ENCODE measurements at regions not wholly inside any gene's neighbourhood (a gene's known extent, or its start where the extent isn't known, plus 50 kb on each side); places are given as distances from the start of the nearest gene placed in this dataset.

DNA sequence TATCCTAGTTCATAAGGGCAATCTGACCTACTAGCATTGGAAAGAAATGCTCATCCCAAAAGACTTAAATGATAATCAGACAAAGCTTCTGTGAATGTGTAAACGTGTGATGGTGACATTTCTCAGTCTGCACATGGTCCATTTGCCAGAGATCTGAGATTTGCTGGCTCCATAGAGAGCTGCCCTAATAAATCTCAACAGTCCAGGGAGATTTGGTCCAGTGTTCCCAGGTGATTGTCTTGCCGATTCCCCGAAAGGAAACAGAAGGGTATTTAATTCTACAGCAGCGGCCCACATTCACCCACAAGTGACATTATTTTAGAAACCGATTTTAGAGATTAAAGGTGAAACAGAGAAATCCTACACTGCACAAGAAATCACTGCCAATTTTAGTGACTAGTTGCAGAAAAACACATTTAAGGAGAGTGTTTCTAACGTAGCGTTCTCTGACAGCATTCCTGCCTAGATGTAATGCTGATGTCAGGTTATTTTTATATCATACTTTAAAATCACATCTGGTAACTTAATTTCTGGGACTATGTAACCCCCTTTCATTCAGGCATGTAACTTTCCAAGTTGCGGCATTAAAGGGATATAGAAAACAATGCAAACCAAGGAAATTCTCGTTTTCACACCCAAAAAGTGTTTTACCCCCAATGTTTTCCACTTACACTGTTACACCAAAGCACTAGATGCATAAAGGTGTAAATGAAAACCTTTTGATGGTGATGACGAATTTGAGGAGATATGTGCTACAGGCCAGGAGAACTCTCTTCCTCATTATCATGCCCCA, 231.9 kb upstream of the FN1 start:
- no peaks in the 10 kb centered on the region for H3K27me3 ChIP-seq (ENCODE audit: insufficient read depth, poor library complexity, severe bottlenecking)
- no peaks in the 10 kb centered on the region for H3K36me3 ChIP-seq (ENCODE audit: low read depth)
- H3K27ac ChIP-seq (ENCODE audit: poor library complexity, severe bottlenecking) = no peak overlapping the region
- no peak overlapping the region for H3K4me3 ChIP-seq (ENCODE audit: severe bottlenecking)
- peaks cover 15% of the 10 kb centered on the region for H3K4me1 ChIP-seq (ENCODE audit: insufficient read depth, poor library complexity, severe bottlenecking)
- H3K9me3 ChIP-seq (ENCODE audit: severe bottlenecking) = no peaks in the 10 kb centered on the region
- TF ChIP-seq, protein P1, sequence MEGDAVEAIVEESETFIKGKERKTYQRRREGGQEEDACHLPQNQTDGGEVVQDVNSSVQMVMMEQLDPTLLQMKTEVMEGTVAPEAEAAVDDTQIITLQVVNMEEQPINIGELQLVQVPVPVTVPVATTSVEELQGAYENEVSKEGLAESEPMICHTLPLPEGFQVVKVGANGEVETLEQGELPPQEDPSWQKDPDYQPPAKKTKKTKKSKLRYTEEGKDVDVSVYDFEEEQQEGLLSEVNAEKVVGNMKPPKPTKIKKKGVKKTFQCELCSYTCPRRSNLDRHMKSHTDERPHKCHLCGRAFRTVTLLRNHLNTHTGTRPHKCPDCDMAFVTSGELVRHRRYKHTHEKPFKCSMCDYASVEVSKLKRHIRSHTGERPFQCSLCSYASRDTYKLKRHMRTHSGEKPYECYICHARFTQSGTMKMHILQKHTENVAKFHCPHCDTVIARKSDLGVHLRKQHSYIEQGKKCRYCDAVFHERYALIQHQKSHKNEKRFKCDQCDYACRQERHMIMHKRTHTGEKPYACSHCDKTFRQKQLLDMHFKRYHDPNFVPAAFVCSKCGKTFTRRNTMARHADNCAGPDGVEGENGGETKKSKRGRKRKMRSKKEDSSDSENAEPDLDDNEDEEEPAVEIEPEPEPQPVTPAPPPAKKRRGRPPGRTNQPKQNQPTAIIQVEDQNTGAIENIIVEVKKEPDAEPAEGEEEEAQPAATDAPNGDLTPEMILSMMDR (IDR thresholded peaks at IDR 0.05; ENCODE audit: poor library complexity, severe bottlenecking) = no peak
- ATAC-seq (ENCODE audit: low read depth) (no peak), DNase-seq (ENCODE audit: low spot score) (no peak)

- no peaks in the 10 kb centered on the region for H3K36me3 ChIP-seq (ENCODE audit: low read depth)
- ATAC-seq (ENCODE audit: low read depth) (peak; percentile 99), DNase-seq (ENCODE audit: low spot score) (no peak)
- no peaks in the 10 kb centered on the region for H3K27me3 ChIP-seq (ENCODE audit: insufficient read depth, poor library complexity, severe bottlenecking)
- peaks cover 16% of the 10 kb centered on the region for H3K4me1 ChIP-seq (ENCODE audit: insufficient read depth, poor library complexity, severe bottlenecking)
- no peak overlapping the region for H3K4me3 ChIP-seq (ENCODE audit: severe bottlenecking)
- TF ChIP-seq, protein P1 (IDR thresholded peaks at IDR 0.05; ENCODE audit: poor library complexity, severe bottlenecking) = no peak
- no peaks in the 10 kb centered on the region for H3K9me3 ChIP-seq (ENCODE audit: severe bottlenecking)
- peak overlapping the region; percentile 87 for H3K27ac ChIP-seq (ENCODE audit: poor library complexity, severe bottlenecking)
Measured at GRCh38 chr2:215664847-215665525, 229.1 kb upstream of the FN1 start.

DNA sequence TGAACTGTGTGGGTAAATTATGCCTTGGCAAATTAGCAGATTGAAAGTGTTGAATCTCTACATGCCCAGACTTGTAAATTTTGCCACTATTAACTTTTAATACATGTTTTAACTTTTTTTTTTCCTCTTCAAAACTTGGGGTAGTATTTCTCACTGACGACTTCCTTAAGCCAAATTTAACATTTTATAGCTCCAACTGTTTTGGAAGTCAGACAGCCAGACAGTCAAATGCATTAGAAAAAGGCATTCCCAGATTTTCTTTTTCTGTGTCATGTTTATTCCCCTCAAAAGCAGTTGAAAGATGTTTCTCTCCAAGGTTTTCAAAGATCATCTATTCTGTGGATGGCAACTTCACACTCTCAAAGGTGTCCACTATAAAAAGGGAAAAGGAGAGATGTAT, 226.8 kb upstream of the FN1 start:
- DNase-seq (ENCODE audit: low spot score) = no peak
- no peak overlapping the region for H3K4me3 ChIP-seq (ENCODE audit: severe bottlenecking)
- no peaks in the 10 kb centered on the region for H3K36me3 ChIP-seq (ENCODE audit: low read depth)
- peaks cover 22% of the 10 kb centered on the region for H3K4me1 ChIP-seq (ENCODE audit: insufficient read depth, poor library complexity, severe bottlenecking)
- H3K9me3 ChIP-seq (ENCODE audit: severe bottlenecking) = no peaks in the 10 kb centered on the region
- no peaks in the 10 kb centered on the region for H3K27me3 ChIP-seq (ENCODE audit: insufficient read depth, poor library complexity, severe bottlenecking)
- TF ChIP-seq, protein P1 (IDR thresholded peaks at IDR 0.05; ENCODE audit: poor library complexity, severe bottlenecking) = no peak
- no peak for ATAC-seq (ENCODE audit: low read depth)
- H3K27ac ChIP-seq (ENCODE audit: poor library complexity, severe bottlenecking) = peak overlapping the region; percentile 87

GRCh38 chr2:215660687-215661086, 224.8 kb upstream of the FN1 start:
- H3K27ac ChIP-seq (ENCODE audit: poor library complexity, severe bottlenecking) = peak overlapping the region; percentile 43
- no peaks in the 10 kb centered on the region for H3K36me3 ChIP-seq (ENCODE audit: low read depth)
- no peaks in the 10 kb centered on the region for H3K9me3 ChIP-seq (ENCODE audit: severe bottlenecking)
- no peaks in the 10 kb centered on the region for H3K27me3 ChIP-seq (ENCODE audit: insufficient read depth, poor library complexity, severe bottlenecking)
- peaks cover 22% of the 10 kb centered on the region for H3K4me1 ChIP-seq (ENCODE audit: insufficient read depth, poor library complexity, severe bottlenecking)
- H3K4me3 ChIP-seq (ENCODE audit: severe bottlenecking) = no peak overlapping the region
- ATAC-seq (ENCODE audit: low read depth) (no peak; the same call in 2 of the 3 replicates), DNase-seq (ENCODE audit: low spot score) (no peak)
- TF ChIP-seq, protein P1 (IDR thresholded peaks at IDR 0.05; ENCODE audit: poor library complexity, severe bottlenecking) = no peak

DNA sequence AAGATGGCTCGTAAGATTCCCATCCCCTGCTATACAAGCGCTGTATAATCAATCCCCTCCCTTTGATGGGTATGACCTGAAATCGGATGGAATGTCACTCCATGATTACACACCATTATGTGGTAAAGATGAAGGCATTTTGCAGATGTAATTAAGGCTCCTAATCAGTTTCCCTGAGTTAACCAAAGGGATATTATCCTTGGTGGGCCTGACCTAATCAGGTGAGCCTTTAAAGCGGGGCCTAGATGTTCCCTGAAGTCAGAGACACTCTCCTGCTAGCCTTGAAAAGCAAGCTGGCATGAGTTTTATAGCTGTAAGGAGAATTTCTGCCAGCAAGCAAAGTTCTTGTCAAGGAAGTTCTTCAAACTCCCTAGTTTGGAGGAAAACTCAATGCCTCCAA, 223.8 kb upstream of the FN1 start:
- Histone ChIP-seq H3K27me3 (ENCODE audit: insufficient read depth, poor library complexity, severe bottlenecking) (no peaks in the 10 kb centered on the region), H3K27ac (ENCODE audit: poor library complexity, severe bottlenecking) (no peak overlapping the region), H3K4me1 (ENCODE audit: insufficient read depth, poor library complexity, severe bottlenecking) (peaks cover 14% of the 10 kb centered on the region), H3K36me3 (ENCODE audit: low read depth) (no peaks in the 10 kb centered on the region), H3K9me3 (ENCODE audit: severe bottlenecking) (no peaks in the 10 kb centered on the region), H3K4me3 (ENCODE audit: severe bottlenecking) (no peak overlapping the region)
- DNase-seq (ENCODE audit: low spot score) (no peak), ATAC-seq (ENCODE audit: low read depth) (no peak)
- TF ChIP-seq, protein P1 (IDR thresholded peaks at IDR 0.05; ENCODE audit: poor library complexity, severe bottlenecking) = no peak

Measured in RWPE2 (cell line).